ENCODE measurements at regions not wholly inside any gene's neighbourhood (a gene's known extent, or its start where the extent isn't known, plus 50 kb on each side); places are given as distances from the start of the nearest gene placed in this dataset.

- Histone ChIP-seq H3K4me3 (ENCODE audit: low read length) (no peak overlapping the region), H3K36me3 (ENCODE audit: control insufficient read depth, insufficient read depth, low read length) (no peaks in the 10 kb centered on the region), H3K9me3 (ENCODE audit: control insufficient read depth, low read length) (peaks cover 6% of the 10 kb centered on the region), H3K27ac (ENCODE audit: low read depth, low read length) (no peak overlapping the region), H3K9ac (ENCODE audit: extremely low read depth, low read length, poor library complexity, severe bottlenecking) (no peak overlapping the region), H3K27me3 (ENCODE audit: control insufficient read depth, insufficient read depth, low read length, poor library complexity, severe bottlenecking) (no peaks in the 10 kb centered on the region), H3K4me1 (ENCODE audit: control insufficient read depth, insufficient read depth, low read length) (no peaks in the 10 kb centered on the region)
- WGBS, 2 experiments (ENCODE audit: insufficient coverage in 1 of 2, insufficient read length in 1 of 2): 100% methylated on average over 1 of the region's 1 CpG; no CpG with 5 or more reads in 1 of the 2 experiments
- H3K4me1 Mint-ChIP-seq: no peaks in the 10 kb centered on the region
- no peak overlapping the region for H3K4me3 Mint-ChIP-seq
- no peaks in the 10 kb centered on the region for H3K27me3 Mint-ChIP-seq (ENCODE audit: insufficient read depth)
- no peak overlapping the region for H3K27ac Mint-ChIP-seq
- H3K36me3 Mint-ChIP-seq (ENCODE audit: low read depth): no peaks in the 10 kb centered on the region
- H3K9me3 Mint-ChIP-seq: peaks cover 7% of the 10 kb centered on the region
- DNase-seq: no peak
- no peak for TF ChIP-seq CTCF (conservative IDR thresholded peaks at IDR 0.05)
Observed at GRCh38 chr9:82582693-82583092, 480.2 kb downstream of the RASEF start.

DNA sequence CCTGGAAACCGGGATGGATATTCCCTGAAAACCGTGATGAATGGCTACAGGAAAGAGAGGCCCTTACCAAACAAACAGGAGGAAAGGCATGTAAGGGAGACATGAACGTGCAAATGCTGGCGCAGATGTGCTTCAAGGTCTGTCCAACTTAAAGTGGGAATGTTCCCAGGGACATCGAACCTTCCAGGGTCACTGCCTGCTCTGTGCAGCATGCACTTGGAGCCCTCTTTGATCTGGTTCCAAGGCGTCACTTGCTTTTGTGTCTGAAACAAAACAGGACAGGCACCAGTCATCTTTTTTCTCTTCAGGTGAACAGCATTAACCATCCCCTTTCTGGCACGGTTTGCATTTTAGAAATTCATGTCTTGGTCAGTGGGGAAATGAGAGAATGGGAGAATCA lies 479.4 kb downstream of the RASEF start:
- no peak for TF ChIP-seq CTCF (conservative IDR thresholded peaks at IDR 0.05)
- no peak for DNase-seq
- H3K36me3 Mint-ChIP-seq (ENCODE audit: low read depth): no peaks in the 10 kb centered on the region
- Histone ChIP-seq H3K27ac (ENCODE audit: low read depth, low read length) (no peak overlapping the region), H3K9me3 (ENCODE audit: control insufficient read depth, low read length) (peaks cover 6% of the 10 kb centered on the region), H3K4me1 (ENCODE audit: control insufficient read depth, insufficient read depth, low read length) (no peaks in the 10 kb centered on the region), H3K4me3 (ENCODE audit: low read length) (no peak overlapping the region), H3K27me3 (ENCODE audit: control insufficient read depth, insufficient read depth, low read length, poor library complexity, severe bottlenecking) (no peaks in the 10 kb centered on the region), H3K9ac (ENCODE audit: extremely low read depth, low read length, poor library complexity, severe bottlenecking) (no peak overlapping the region), H3K36me3 (ENCODE audit: control insufficient read depth, insufficient read depth, low read length) (no peaks in the 10 kb centered on the region)
- H3K27me3 Mint-ChIP-seq (ENCODE audit: insufficient read depth): no peaks in the 10 kb centered on the region
- H3K4me3 Mint-ChIP-seq: no peak overlapping the region
- H3K4me1 Mint-ChIP-seq: no peaks in the 10 kb centered on the region
- H3K27ac Mint-ChIP-seq: no peak overlapping the region
- H3K9me3 Mint-ChIP-seq: peaks cover 5% of the 10 kb centered on the region
- WGBS, 2 experiments (ENCODE audit: insufficient coverage in 1 of 2, insufficient read length in 1 of 2): 85 to 91% methylated on average over 6 of the region's 7 CpGs

DNA sequence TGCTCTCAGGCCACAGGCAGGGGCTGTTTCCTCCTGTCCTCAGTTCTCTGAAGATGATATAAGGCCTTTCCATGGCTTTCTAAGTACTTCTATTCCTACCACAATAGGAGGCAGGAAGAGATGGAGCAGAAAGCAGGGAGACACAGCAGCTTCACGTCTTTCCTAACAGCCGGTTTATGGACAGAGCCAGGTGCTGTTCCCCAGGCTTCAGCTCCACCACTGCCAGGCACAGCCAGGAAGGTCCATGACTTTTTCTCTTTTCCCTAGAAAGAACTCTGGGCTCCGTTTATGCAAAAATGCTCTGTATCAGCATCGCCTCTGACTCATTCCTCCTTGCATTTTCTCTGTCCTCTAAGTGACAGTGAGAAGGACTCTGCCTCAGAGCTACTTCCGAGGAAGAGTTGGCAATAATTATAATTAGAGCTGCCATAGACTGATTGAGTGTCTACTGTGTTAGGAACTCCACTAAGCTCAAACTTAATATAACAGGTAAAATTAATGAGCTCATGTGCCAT lies 478.5 kb downstream of the RASEF start:
- no peaks in the 10 kb centered on the region for H3K4me1 Mint-ChIP-seq

More for the DNA sequence above, 478.5 kb downstream of the RASEF start:
- no peaks in the 10 kb centered on the region for H3K36me3 Mint-ChIP-seq (ENCODE audit: low read depth)
- TF ChIP-seq CTCF (conservative IDR thresholded peaks at IDR 0.05): no peak
- no peaks in the 10 kb centered on the region for H3K4me1 ChIP-seq (ENCODE audit: control insufficient read depth, insufficient read depth, low read length)
- H3K9ac ChIP-seq (ENCODE audit: extremely low read depth, low read length, poor library complexity, severe bottlenecking): no peak overlapping the region
- DNase-seq: peak; percentile 56
- peaks cover under 1% of the 10 kb centered on the region for H3K9me3 Mint-ChIP-seq
- no peaks in the 10 kb centered on the region for H3K9me3 ChIP-seq (ENCODE audit: control insufficient read depth, low read length)
- H3K36me3 ChIP-seq (ENCODE audit: control insufficient read depth, insufficient read depth, low read length): no peaks in the 10 kb centered on the region
- H3K4me3 Mint-ChIP-seq: no peak overlapping the region
- no peaks in the 10 kb centered on the region for H3K27me3 ChIP-seq (ENCODE audit: control insufficient read depth, insufficient read depth, low read length, poor library complexity, severe bottlenecking)
- no peak overlapping the region for H3K4me3 ChIP-seq (ENCODE audit: low read length)
- no peak overlapping the region for H3K27ac Mint-ChIP-seq
- no peaks in the 10 kb centered on the region for H3K27me3 Mint-ChIP-seq (ENCODE audit: insufficient read depth)
- 71 to 80% methylated on average over 3 to 5 of the region's 5 CpGs for WGBS, 2 experiments (ENCODE audit: insufficient coverage in 1 of 2, insufficient read length in 1 of 2)
- H3K27ac ChIP-seq (ENCODE audit: low read depth, low read length): no peak overlapping the region
